Loucy (cell line): ENCODE measurements at regions not wholly inside any gene's neighbourhood (a gene's known extent, or its start where the extent isn't known, plus 50 kb on each side); places are given as distances from the start of the nearest gene placed in this dataset.

Source experiments
- H2AFZ ChIP-seq: fragments of 200-600 bp; sonication (generic); 2 replicates; pipeline ENCODE4 v1.6.0; 2016; ENCODE audit warnings: antibody characterized with exemption, mild to moderate bottlenecking, low read length, moderate library complexity
- H3F3A ChIP-seq: fragments of 200-600 bp; 2 replicates; pipeline ENCODE4 v1.6.0; 2016; ENCODE audit warnings: antibody characterized with exemption, low read depth, mild to moderate bottlenecking
- H3K27me3 ChIP-seq: fragments of 200-600 bp; sonication (generic); 2 replicates; pipeline ENCODE4 v1.6.1; 2014; ENCODE audit warnings: low read length, mild to moderate bottlenecking; ENCODE audit not compliant: insufficient read depth, poor library complexity, severe bottlenecking
- H3K36me3 ChIP-seq: fragments of 200-600 bp; sonication (generic); 2 replicates; pipeline ENCODE4 v1.6.1; 2016; ENCODE audit warnings: low read length; ENCODE audit not compliant: insufficient read depth
- H3K4me1 ChIP-seq: fragments of 200-600 bp; sonication (generic); 2 replicates; pipeline ENCODE4 v1.5.1; 2014; ENCODE audit warnings: low read length, mild to moderate bottlenecking; ENCODE audit not compliant: insufficient read depth, poor library complexity, severe bottlenecking
- H3K4me2 ChIP-seq: fragments of 200-600 bp; sonication (generic); 2 replicates; pipeline ENCODE4 v1.6.0; 2014; ENCODE audit warnings: antibody characterized with exemption, low read length, low read depth, mild to moderate bottlenecking; ENCODE audit not compliant: poor library complexity, severe bottlenecking
- H3K4me3 ChIP-seq: fragments of 200-600 bp; sonication (generic); 2 replicates; pipeline ENCODE4 v1.5.1; 2014; ENCODE audit warnings: low read length, mild to moderate bottlenecking, mixed read lengths; ENCODE audit not compliant: poor library complexity, severe bottlenecking
- H3K79me2 ChIP-seq: fragments of 200-600 bp; sonication (generic); 2 replicates; pipeline ENCODE4 v1.6.1; 2014; ENCODE audit warnings: low read length; ENCODE audit not compliant: insufficient read depth
- H3K9ac ChIP-seq: fragments of 200-600 bp; sonication (generic); 2 replicates; pipeline ENCODE4 v1.6.0; 2014; ENCODE audit warnings: mild to moderate bottlenecking, low read depth, low read length, moderate library complexity; ENCODE audit not compliant: poor library complexity, severe bottlenecking
- H3K9me2 ChIP-seq: fragments of 200-600 bp; sonication (generic); replicated peaks from 2 replicates; pipeline ENCODE4 v1.6.1; 2016; ENCODE audit warnings: low read depth, low read length, mixed read lengths
- H3K9me3 ChIP-seq: fragments of 200-600 bp; sonication (generic); 2 replicates; pipeline ENCODE4 v1.6.1; 2014; ENCODE audit warnings: mild to moderate bottlenecking, antibody characterized with exemption, low read length, low read depth; ENCODE audit not compliant: insufficient read depth
- H4K20me1 ChIP-seq: fragments of 200-600 bp; sonication (generic); 2 replicates; pipeline ENCODE4 v1.6.0; 2014; ENCODE audit warnings: antibody characterized with exemption, low read length, mild to moderate bottlenecking; ENCODE audit not compliant: insufficient read depth, poor library complexity, severe bottlenecking
- EZH2phosphoT487 ChIP-seq: fragments of 200-600 bp; IDR thresholded peaks from 2 replicates; pipeline ENCODE4 v1.6.1; 2018; ENCODE audit warnings: antibody characterized with exemption, mild to moderate bottlenecking, moderate library complexity, borderline replicate concordance
- TF ChIP-seq, protein P1 (sequence below): fragments of 200-600 bp; sonication (generic); conservative IDR thresholded peaks from 2 replicates; pipeline ENCODE4 v1.5.1; 2014; ENCODE audit warnings: mild to moderate bottlenecking, antibody characterized with exemption, low read length

GRCh38 chr1:36570006-36570405 lies 87.3 kb upstream of the CSF3R start:
- H3K27me3 ChIP-seq: no peaks in the 10 kb centered on the region
- H3K79me2 ChIP-seq: no peaks in the 10 kb centered on the region

GRCh38 chr1:36567601-36568341 lies 85.1 kb upstream of the CSF3R start:
- Histone ChIP-seq H4K20me1 (no peaks in the 10 kb centered on the region), H2AFZ (no peak overlapping the region), H3K9ac (no peak overlapping the region), H3K36me3 (no peaks in the 10 kb centered on the region), H3K9me3 (no peaks in the 10 kb centered on the region), H3K4me3 (no peak overlapping the region), H3K4me2 (no peak overlapping the region), H3K79me2 (no peaks in the 10 kb centered on the region), H3K4me1 (no peaks in the 10 kb centered on the region), H3F3A (no peaks in the 10 kb centered on the region), H3K27me3 (no peaks in the 10 kb centered on the region), H3K9me2 (no peaks in the 10 kb centered on the region)
- TF ChIP-seq, protein P1, sequence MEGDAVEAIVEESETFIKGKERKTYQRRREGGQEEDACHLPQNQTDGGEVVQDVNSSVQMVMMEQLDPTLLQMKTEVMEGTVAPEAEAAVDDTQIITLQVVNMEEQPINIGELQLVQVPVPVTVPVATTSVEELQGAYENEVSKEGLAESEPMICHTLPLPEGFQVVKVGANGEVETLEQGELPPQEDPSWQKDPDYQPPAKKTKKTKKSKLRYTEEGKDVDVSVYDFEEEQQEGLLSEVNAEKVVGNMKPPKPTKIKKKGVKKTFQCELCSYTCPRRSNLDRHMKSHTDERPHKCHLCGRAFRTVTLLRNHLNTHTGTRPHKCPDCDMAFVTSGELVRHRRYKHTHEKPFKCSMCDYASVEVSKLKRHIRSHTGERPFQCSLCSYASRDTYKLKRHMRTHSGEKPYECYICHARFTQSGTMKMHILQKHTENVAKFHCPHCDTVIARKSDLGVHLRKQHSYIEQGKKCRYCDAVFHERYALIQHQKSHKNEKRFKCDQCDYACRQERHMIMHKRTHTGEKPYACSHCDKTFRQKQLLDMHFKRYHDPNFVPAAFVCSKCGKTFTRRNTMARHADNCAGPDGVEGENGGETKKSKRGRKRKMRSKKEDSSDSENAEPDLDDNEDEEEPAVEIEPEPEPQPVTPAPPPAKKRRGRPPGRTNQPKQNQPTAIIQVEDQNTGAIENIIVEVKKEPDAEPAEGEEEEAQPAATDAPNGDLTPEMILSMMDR: no peak
- no peak for TF ChIP-seq EZH2phosphoT487

More at GRCh38 chr1:36570006-36570405, 87.3 kb upstream of the CSF3R start:
- no peak overlapping the region for H3K4me3 ChIP-seq
- no peak overlapping the region for H3K9ac ChIP-seq
- H4K20me1 ChIP-seq: no peaks in the 10 kb centered on the region
- no peaks in the 10 kb centered on the region for H3K9me3 ChIP-seq
- H3K9me2 ChIP-seq: no peaks in the 10 kb centered on the region
- no peak overlapping the region for H3K4me2 ChIP-seq
- no peaks in the 10 kb centered on the region for H3K36me3 ChIP-seq
- no peak for TF ChIP-seq EZH2phosphoT487
- TF ChIP-seq, protein P1: no peak
- H2AFZ ChIP-seq: no peak overlapping the region
- H3K4me1 ChIP-seq: no peaks in the 10 kb centered on the region
- no peaks in the 10 kb centered on the region for H3F3A ChIP-seq

GRCh38 chr1:36565576-36566501 lies 83.1 kb upstream of the CSF3R start:
- Histone ChIP-seq H3K9ac (no peak overlapping the region), H3K27me3 (no peaks in the 10 kb centered on the region), H3K36me3 (no peaks in the 10 kb centered on the region), H3F3A (no peaks in the 10 kb centered on the region), H2AFZ (peak overlapping the region; percentile 71), H3K4me1 (no peaks in the 10 kb centered on the region), H3K4me3 (no peak overlapping the region), H3K9me3 (no peaks in the 10 kb centered on the region), H3K9me2 (no peaks in the 10 kb centered on the region), H3K4me2 (no peak overlapping the region), H3K79me2 (no peaks in the 10 kb centered on the region), H4K20me1 (no peaks in the 10 kb centered on the region)
- TF ChIP-seq EZH2phosphoT487: no peak
- TF ChIP-seq, protein P1: no peak
